ENCODE measurements at regions not wholly inside any gene's neighbourhood (a gene's known extent, or its start where the extent isn't known, plus 50 kb on each side); places are given as distances from the start of the nearest gene placed in this dataset.

GRCh38 chr15:34688699-34689098, 66.1 kb downstream of the GJD2 start:
- Histone ChIP-seq H3K27ac (replicated peaks) (no peak overlapping the region), H3K36me3 (no peaks in the 10 kb centered on the region), H3K4me1 (peaks cover 6% of the 10 kb centered on the region), H3K27me3 (ENCODE audit: low read depth) (no peaks in the 10 kb centered on the region), H3K9me3 (replicated peaks) (peaks cover 14% of the 10 kb centered on the region), H3K4me3 (no peak overlapping the region)
- TF ChIP-seq CTCF (IDR thresholded peaks at IDR 0.05; ENCODE audit: borderline replicate concordance) = no peak
- DNase-seq = no peak
- intact Hi-C loops (cut with micrococcal nuclease) = no loop called here

GRCh38 chr15:34684351-34684750, 70.4 kb downstream of the GJD2 start:
- peaks cover 10% of the 10 kb centered on the region for H3K27me3 ChIP-seq (ENCODE audit: low read depth)
- intact Hi-C loops (cut with micrococcal nuclease) = no loop called here
- H3K4me3 ChIP-seq = no peak overlapping the region
- H3K27ac ChIP-seq (replicated peaks) = no peak overlapping the region
- no peak for TF ChIP-seq CTCF (IDR thresholded peaks at IDR 0.05; ENCODE audit: borderline replicate concordance)
- H3K9me3 ChIP-seq (replicated peaks) = peaks cover 10% of the 10 kb centered on the region
- H3K36me3 ChIP-seq = no peaks in the 10 kb centered on the region
- no peaks in the 10 kb centered on the region for H3K4me1 ChIP-seq
- no peak for DNase-seq

- Histone ChIP-seq H3K4me1 (no peaks in the 10 kb centered on the region), H3K36me3 (no peaks in the 10 kb centered on the region), H3K27ac (replicated peaks) (no peak overlapping the region), H3K9me3 (replicated peaks) (no peaks in the 10 kb centered on the region), H3K4me3 (no peak overlapping the region), H3K27me3 (ENCODE audit: low read depth) (peaks cover 16% of the 10 kb centered on the region)
- no peak for TF ChIP-seq CTCF (IDR thresholded peaks at IDR 0.05; ENCODE audit: borderline replicate concordance)
- intact Hi-C loops (cut with micrococcal nuclease) = no loop called here
- no peak for DNase-seq
These were observed 72.1 kb downstream of the GJD2 start for GRCh38 chr15:34682674-34683073.

- Histone ChIP-seq H3K27ac (replicated peaks) (no peak overlapping the region), H3K36me3 (no peaks in the 10 kb centered on the region), H3K4me3 (no peak overlapping the region), H3K4me1 (no peaks in the 10 kb centered on the region), H3K27me3 (ENCODE audit: low read depth) (peaks cover 41% of the 10 kb centered on the region), H3K9me3 (replicated peaks) (no peaks in the 10 kb centered on the region)
- TF ChIP-seq CTCF (IDR thresholded peaks at IDR 0.05; ENCODE audit: borderline replicate concordance) = no peak
- intact Hi-C loops (cut with micrococcal nuclease) = loop anchor here (10.0 kb wide), 1 partner anchor 214 kb away; no protein-coding TSS in a partner anchor
- DNase-seq = no peak
These were observed 75.5 kb downstream of the GJD2 start for GRCh38 chr15:34679291-34679690.

GRCh38 chr15:34673241-34673640, 81.6 kb downstream of the GJD2 start:
- no peaks in the 10 kb centered on the region for H3K9me3 ChIP-seq (replicated peaks)
- intact Hi-C loops (cut with micrococcal nuclease) = loop anchor here (10.0 kb wide), 1 partner anchor 208 kb away; no protein-coding TSS in a partner anchor
- H3K36me3 ChIP-seq = no peaks in the 10 kb centered on the region

More at GRCh38 chr15:34673241-34673640, 81.6 kb downstream of the GJD2 start:
- no peak for DNase-seq
- H3K27me3 ChIP-seq (ENCODE audit: low read depth) = peaks cover 29% of the 10 kb centered on the region
- H3K27ac ChIP-seq (replicated peaks) = no peak overlapping the region
- H3K4me1 ChIP-seq = no peaks in the 10 kb centered on the region
- no peak for TF ChIP-seq CTCF (IDR thresholded peaks at IDR 0.05; ENCODE audit: borderline replicate concordance)
- no peak overlapping the region for H3K4me3 ChIP-seq
